ENCODE measurements at regions not wholly inside any gene's neighbourhood (a gene's known extent, or its start where the extent isn't known, plus 50 kb on each side); places are given as distances from the start of the nearest gene placed in this dataset.

DNA sequence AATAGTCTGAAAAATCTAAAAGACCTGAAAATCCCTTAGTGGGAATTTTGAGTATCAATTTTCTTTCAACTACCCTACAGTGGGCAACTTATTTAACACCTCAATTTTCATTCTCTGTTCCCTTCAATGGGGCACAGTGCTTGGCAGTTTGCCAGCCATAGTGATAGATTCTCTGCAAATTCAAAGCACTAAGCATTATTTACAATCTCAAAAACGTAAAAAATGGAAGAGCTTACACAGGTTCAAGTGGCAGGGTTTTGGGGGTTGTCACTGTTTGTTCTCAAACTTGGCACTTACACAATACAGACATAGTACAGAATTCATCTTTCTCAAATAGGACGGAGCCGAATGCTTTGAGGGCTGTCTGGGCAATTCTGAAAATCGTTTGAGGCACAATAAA is 515.0 kb downstream of the EFNA5 start (continued):
- TF ChIP-seq, protein P1, sequence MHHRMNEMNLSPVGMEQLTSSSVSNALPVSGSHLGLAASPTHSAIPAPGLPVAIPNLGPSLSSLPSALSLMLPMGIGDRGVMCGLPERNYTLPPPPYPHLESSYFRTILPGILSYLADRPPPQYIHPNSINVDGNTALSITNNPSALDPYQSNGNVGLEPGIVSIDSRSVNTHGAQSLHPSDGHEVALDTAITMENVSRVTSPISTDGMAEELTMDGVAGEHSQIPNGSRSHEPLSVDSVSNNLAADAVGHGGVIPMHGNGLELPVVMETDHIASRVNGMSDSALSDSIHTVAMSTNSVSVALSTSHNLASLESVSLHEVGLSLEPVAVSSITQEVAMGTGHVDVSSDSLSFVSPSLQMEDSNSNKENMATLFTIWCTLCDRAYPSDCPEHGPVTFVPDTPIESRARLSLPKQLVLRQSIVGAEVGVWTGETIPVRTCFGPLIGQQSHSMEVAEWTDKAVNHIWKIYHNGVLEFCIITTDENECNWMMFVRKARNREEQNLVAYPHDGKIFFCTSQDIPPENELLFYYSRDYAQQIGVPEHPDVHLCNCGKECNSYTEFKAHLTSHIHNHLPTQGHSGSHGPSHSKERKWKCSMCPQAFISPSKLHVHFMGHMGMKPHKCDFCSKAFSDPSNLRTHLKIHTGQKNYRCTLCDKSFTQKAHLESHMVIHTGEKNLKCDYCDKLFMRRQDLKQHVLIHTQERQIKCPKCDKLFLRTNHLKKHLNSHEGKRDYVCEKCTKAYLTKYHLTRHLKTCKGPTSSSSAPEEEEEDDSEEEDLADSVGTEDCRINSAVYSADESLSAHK (tag by site-specific recombination; IDR thresholded peaks at IDR 0.05): no peak
- TF ChIP-seq ZNF654 (tag by site-specific recombination; IDR thresholded peaks at IDR 0.05; ENCODE audit: low read depth) (no peak), ZNF2 (tag by site-specific recombination; IDR thresholded peaks at IDR 0.05) (no peak), MZF1 (tag by site-specific recombination; IDR thresholded peaks at IDR 0.05; ENCODE audit: borderline replicate concordance) (no peak), ZNF658 (tag by site-specific recombination; IDR thresholded peaks at IDR 0.05) (no peak), ZNF433 (tag by site-specific recombination; IDR thresholded peaks at IDR 0.05; ENCODE audit: low read depth) (no peak)

DNA sequence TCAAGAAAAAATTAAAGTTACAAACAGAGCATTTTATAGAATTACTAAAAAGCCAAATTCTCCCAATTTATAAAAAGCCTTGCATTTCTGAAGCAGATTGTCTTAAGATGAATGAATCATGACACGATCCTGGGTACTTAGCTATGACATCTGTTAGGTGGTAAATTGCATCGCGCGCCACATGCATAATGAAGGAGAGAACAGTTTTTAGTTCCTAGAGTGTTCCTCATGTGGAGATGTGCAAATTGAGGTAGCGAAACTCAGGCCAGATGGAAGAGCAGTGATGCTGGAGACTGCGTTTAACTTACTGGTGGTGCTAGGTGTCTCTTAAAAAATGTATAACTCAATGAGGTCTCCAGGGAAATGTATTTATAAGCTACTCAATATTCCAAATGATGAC is 516.1 kb downstream of the EFNA5 start:
- POLR2A ChIA-PET: no interaction called here
- Histone ChIP-seq H3K4me3 (ENCODE audit: low read depth, low read length) (no peak overlapping the region), H3K4me1 (ENCODE audit: control insufficient read depth, insufficient read depth, low read length) (peaks cover 4% of the 10 kb centered on the region), H3K27ac (ENCODE audit: extremely low read depth, low read depth, low read length) (no peak overlapping the region), H3K36me3 (ENCODE audit: control insufficient read depth in 2 of 2, insufficient read depth in 1 of 2, low read length in 2 of 2) (no peaks in the 10 kb centered on the region), H3K9me3 (ENCODE audit: control insufficient read depth, insufficient read depth, low read depth, low read length) (no peaks in the 10 kb centered on the region)
- TF ChIP-seq ZNF335 (tag by site-specific recombination; conservative IDR thresholded peaks at IDR 0.05) (no peak), ZNF19 (tag by site-specific recombination; IDR thresholded peaks at IDR 0.05; ENCODE audit: low read depth) (no peak), PATZ1 (tag by site-specific recombination; IDR thresholded peaks at IDR 0.05) (no peak), ZNF133 (tag by site-specific recombination; IDR thresholded peaks at IDR 0.05) (no peak), ZNF701 (tag by site-specific recombination; IDR thresholded peaks at IDR 0.05) (no peak), ZFP69B (tag by site-specific recombination; IDR thresholded peaks at IDR 0.05) (no peak), GLI4 (tag by site-specific recombination; IDR thresholded peaks at IDR 0.05) (no peak), SETDB1 (IDR thresholded peaks at IDR 0.05; ENCODE audit: insufficient read length, low read length) (no peak), KLF17 (tag by site-specific recombination; IDR thresholded peaks at IDR 0.05) (no peak), ZNF324 (tag by site-specific recombination; IDR thresholded peaks at IDR 0.05) (no peak), ZSCAN30 (tag by site-specific recombination; IDR thresholded peaks at IDR 0.05) (no peak), ZBTB1 (tag by site-specific recombination; IDR thresholded peaks at IDR 0.05) (no peak), ZNF768 (tag by site-specific recombination; IDR thresholded peaks at IDR 0.05) (no peak), PRDM10 (tag by site-specific recombination; IDR thresholded peaks at IDR 0.05) (no peak)
- TF ChIP-seq, protein P2, sequence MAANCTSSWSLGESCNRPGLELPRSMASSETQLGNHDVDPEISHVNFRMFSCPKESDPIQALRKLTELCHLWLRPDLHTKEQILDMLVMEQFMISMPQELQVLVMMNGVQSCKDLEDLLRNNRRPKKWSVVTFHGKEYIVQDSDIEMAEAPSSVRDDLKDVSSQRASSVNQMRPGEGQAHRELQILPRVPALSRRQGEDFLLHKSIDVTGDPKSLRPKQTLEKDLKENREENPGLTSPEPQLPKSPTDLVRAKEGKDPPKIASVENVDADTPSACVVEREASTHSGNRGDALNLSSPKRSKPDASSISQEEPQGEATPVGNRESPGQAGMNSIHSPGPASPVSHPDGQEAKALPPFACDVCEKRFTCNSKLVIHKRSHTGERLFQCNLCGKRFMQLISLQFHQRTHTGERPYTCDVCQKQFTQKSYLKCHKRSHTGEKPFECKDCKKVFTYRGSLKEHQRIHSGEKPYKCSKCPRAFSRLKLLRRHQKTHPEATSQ (tag by site-specific recombination; IDR thresholded peaks at IDR 0.05): no peak
- TF ChIP-seq, protein P3, sequence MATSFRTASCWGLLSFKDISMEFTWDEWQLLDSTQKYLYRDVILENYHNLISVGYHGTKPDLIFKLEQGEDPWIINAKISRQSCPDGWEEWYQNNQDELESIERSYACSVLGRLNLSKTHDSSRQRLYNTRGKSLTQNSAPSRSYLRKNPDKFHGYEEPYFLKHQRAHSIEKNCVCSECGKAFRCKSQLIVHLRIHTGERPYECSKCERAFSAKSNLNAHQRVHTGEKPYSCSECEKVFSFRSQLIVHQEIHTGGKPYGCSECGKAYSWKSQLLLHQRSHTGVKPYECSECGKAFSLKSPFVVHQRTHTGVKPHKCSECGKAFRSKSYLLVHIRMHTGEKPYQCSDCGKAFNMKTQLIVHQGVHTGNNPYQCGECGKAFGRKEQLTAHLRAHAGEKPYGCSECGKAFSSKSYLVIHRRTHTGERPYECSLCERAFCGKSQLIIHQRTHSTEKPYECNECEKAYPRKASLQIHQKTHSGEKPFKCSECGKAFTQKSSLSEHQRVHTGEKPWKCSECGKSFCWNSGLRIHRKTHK (tag by site-specific recombination; IDR thresholded peaks at IDR 0.05): no peak
- TF ChIP-seq, protein P4, sequence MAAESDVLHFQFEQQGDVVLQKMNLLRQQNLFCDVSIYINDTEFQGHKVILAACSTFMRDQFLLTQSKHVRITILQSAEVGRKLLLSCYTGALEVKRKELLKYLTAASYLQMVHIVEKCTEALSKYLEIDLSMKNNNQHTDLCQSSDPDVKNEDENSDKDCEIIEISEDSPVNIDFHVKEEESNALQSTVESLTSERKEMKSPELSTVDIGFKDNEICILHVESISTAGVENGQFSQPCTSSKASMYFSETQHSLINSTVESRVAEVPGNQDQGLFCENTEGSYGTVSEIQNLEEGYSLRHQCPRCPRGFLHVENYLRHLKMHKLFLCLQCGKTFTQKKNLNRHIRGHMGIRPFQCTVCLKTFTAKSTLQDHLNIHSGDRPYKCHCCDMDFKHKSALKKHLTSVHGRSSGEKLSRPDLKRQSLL (tag by site-specific recombination; IDR thresholded peaks at IDR 0.05): no peak
- CTCF ChIA-PET: no interaction called here

All from HEK293 (cell line).